ENCODE measurements at regions not wholly inside any gene's neighbourhood (a gene's known extent, or its start where the extent isn't known, plus 50 kb on each side); places are given as distances from the start of the nearest gene placed in this dataset.
"Not testable (repeated sequence)": the region's sequence is repeated elsewhere in the genome, so short reads cannot be mapped to it uniquely, and the experiment has no call there.

GRCh38 chr18:2201036-2201600, 370.2 kb downstream of the METTL4 start:
- DNase-seq (ENCODE audit: low read depth in 2 of 3, low spot score in 2 of 3), result no peak

DNA sequence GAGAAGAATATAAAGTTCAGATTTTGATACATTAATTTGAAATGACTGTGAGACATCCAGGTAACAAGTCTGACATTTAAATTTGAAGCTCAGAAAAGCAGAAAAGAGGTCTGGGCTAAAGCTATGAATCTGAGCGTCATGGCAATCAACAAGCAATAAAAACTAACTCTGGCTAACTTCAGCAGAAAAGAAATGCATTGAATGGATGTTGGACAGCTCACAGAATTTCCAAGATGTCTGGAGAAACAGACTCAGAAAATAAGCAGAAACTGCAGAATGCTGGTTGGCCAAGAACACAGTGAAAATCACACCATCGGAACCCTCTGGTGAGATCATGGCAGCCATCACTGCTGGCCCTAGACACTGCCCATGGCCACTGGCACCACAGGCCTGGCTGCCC, 366.6 kb downstream of the METTL4 start:
- no peak for DNase-seq (ENCODE audit: low read depth in 2 of 3, low spot score in 2 of 3)

- no peak for DNase-seq (ENCODE audit: low read depth in 2 of 3, low spot score in 2 of 3)
Measured at GRCh38 chr18:2207294-2207693, 364.0 kb downstream of the METTL4 start.

- DNase-seq (ENCODE audit: low read depth in 2 of 3, low spot score in 2 of 3), result no peak
Measured at GRCh38 chr18:2212598-2213205, 358.6 kb downstream of the METTL4 start.

- no peak for DNase-seq (ENCODE audit: low read depth in 2 of 3, low spot score in 2 of 3)
Measured at GRCh38 chr18:2213905-2214304, 357.4 kb downstream of the METTL4 start.

- no peak for DNase-seq (ENCODE audit: low read depth in 2 of 3, low spot score in 2 of 3)
Measured at GRCh38 chr18:2217356-2217755, 353.9 kb downstream of the METTL4 start.

DNA sequence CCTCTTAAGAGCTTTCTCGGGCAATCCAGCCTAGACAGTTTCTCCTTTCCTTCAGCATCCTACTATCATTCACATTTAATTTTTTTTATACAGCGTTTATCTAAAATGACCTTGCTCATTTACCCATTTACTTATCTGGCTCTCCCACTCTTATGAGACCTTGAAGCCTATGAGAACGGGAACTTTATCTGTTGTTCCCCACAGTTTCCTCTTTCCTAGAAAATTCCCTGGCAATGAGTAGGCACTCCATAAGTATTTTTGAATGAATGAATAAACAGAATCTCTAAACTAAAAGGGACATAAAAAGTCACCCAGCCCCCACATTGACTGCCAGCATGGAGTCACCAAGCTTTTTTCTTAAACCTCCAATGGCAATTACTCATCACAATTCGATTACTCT, 353.2 kb downstream of the METTL4 start:
- no peak for DNase-seq (ENCODE audit: low read depth in 2 of 3, low spot score in 2 of 3)

GRCh38 chr18:2219706-2220105, 351.6 kb downstream of the METTL4 start:
- DNase-seq (ENCODE audit: low read depth in 2 of 3, low spot score in 2 of 3), result no peak

DNA sequence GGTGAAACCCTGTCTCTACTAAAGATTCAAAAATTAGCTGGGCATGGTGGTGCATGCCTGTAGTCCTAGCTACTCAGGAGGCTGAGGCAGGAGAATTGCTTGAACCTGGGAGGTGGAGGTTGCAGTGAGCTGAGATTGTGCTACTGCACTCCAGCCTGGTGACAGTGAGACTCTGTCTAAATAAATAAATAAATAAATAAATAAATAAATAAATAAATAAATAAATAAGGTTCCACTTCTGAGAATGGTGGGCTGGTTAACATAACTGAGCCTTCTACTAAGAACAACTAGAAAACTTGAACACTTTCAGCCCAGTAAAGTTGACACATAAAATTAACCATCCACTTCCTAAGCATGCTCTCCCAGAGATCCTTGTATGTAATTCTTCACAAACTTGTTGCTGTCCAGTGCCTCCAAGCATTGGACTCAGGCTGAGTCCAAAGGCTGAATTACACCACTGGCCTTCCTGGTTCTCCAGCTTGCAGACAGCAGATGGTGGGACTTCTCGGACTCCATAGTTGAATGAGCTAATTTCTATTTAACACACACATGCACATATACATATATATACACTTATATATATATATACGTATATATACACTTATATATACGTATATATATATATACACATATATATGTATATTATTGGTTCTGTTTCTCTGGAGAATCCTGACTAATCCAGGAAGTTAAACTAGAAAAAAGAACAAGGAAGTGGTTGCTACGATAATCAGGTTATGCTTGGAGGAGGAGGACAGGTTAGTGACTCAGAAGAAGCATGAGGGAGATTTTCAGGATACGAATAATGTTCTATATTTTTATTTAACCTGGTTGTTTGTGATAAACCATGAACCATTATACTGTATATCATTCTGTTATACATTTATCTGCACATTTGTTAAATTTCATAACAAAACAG, 348.8 kb downstream of the METTL4 start:
- no peak for DNase-seq (ENCODE audit: low read depth in 2 of 3, low spot score in 2 of 3)

- DNase-seq (ENCODE audit: low read depth in 2 of 3, low spot score in 2 of 3), result no peak
Measured at GRCh38 chr18:2223449-2223848, 347.9 kb downstream of the METTL4 start.

DNA sequence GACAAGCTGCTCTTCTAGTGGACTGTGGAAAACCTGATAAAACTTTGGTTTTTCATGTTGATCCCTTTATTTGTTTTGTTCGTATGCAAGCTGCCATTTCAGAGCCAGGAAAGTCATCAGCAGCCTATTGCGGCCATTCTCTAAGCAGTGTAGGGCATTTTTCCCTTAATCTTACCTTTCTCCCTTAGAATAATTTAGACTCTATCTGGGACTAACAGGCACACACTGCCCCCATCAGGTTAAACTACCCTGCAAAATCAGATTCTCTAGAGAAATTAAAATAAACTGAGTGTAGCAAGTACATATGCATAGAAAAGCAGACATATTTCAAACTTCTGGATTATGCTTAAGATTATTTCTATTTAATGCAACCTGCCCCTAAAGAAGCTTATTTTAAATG, 347.5 kb downstream of the METTL4 start:
- DNase-seq (ENCODE audit: low read depth in 2 of 3, low spot score in 2 of 3), result no peak

- no peak for DNase-seq (ENCODE audit: low read depth in 2 of 3, low spot score in 2 of 3)
Measured at GRCh38 chr18:2236232-2236631, 335.1 kb downstream of the METTL4 start.

DNA sequence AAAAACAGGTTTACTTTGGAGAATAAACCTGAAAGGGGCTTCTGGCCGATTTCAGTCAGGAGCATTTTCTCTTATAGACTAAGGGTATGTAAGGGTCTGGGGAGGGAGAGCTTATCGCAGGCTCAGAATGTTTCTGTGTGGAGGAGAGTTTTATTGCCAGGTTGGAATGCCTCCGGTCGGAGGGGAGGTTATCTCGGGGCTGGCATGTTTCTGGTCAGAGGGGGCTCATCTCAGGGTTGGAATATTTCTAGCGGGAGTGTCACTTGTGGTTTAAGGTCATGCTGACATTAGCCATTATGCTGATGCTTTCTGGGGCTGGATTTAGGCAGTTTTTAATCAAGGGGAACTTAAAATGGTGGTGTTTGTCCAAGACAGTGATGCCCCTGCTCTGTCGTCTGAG, 333.6 kb downstream of the METTL4 start:
- no peak for DNase-seq (ENCODE audit: low read depth in 2 of 3, low spot score in 2 of 3)

DNA sequence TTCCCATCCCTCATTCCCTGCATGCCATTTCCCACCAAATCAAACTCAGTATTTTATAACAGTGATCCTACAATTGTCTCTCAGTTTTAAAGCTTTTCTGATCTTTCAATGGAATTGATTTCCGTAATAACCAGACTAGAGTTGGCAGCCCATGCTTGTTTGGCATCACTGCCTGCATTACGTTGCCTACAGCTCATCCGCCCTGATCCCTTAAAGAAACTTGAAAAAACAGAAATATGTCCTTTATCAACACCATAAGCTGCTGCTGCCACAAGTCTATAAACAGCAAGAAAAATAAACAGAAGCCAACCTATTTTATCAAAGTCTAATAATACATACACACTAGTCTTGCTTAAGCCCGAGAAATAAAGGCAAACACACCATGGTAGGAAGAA, 331.0 kb downstream of the METTL4 start:
- DNase-seq (ENCODE audit: low read depth in 2 of 3, low spot score in 2 of 3), result no peak

- DNase-seq (ENCODE audit: low read depth in 2 of 3, low spot score in 2 of 3), result no peak
Measured at GRCh38 chr18:2244641-2245040, 326.7 kb downstream of the METTL4 start.

DNA sequence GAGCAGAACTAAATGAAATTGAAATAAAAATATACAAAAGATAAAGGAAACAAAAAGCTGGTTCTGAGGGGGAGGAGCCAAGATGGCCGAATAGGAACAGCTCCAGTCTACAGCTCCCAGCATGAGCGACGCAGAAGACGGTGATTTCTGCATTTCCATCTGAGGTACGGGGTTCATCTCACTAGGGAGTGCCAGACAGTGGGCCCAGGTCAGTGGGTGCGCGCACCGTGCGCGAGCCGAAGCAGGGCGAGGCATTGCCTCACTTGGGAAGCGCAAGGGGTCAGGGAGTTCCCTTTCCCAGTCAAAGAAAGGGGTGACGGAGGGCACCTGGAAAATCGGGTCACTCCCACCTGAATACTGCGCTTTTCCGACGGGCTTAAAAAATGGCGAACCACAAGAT, 324.2 kb downstream of the METTL4 start:
- DNase-seq (ENCODE audit: low read depth in 2 of 3, low spot score in 2 of 3), result not testable (repeated sequence)

DNA sequence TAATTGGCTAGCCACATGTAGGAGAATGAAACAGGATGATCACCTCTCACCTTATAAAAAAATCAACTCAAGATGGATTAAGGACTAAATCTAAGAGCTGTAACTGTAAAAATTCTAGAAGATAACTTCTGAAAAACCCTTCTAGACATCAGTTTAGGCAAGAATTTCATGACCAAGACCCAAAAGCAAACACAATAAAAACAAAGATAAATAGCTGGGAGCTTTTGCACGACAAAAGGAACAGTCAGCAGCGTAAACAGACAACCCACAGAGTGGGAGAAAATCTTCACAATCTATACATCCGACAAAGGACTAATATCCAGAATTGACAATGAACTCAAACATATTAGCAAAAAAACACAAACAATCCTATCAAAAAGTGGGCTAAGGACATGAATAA, 316.3 kb downstream of the METTL4 start:
- DNase-seq (ENCODE audit: low read depth in 2 of 3, low spot score in 2 of 3), result no peak

GRCh38 chr18:2256577-2256976, 314.7 kb downstream of the METTL4 start:
- no peak for DNase-seq (ENCODE audit: low read depth in 2 of 3, low spot score in 2 of 3)

- DNase-seq (ENCODE audit: low read depth in 2 of 3, low spot score in 2 of 3), result no peak
Measured at GRCh38 chr18:2258954-2259353, 312.4 kb downstream of the METTL4 start.

- no peak for DNase-seq (ENCODE audit: low read depth in 2 of 3, low spot score in 2 of 3)
Measured at GRCh38 chr18:2263303-2263890, 307.9 kb downstream of the METTL4 start.

DNA sequence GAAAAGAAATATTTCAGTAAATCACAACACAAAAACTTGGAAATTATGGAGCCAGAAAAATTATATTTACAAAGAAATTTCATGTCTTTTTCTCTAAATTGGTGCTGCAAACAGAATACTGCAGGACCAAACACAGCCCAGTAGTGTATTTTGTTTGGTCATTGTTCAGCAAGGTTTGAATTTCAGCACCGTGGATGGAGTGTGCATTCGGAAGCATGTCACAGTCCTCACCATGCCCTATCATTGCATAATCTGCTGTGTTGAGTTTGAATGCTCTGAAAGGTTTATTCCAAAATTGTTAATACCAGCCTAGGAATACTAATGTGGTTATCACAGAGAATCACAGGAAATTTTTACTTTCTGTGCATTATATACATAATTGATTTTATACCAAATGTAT, 296.7 kb downstream of the METTL4 start:
- no peak for DNase-seq (ENCODE audit: low read depth in 2 of 3, low spot score in 2 of 3)

GRCh38 chr18:2281086-2281485, 290.2 kb downstream of the METTL4 start:
- no peak for DNase-seq (ENCODE audit: low read depth in 2 of 3, low spot score in 2 of 3)

Data from activated CD8-positive, alpha-beta memory T cell treated with anti-CD3 and anti-CD28 coated beads for 48 hours (primary cell).